Erythroblast (primary cell): ENCODE measurements at regions not wholly inside any gene's neighbourhood (a gene's known extent, or its start where the extent isn't known, plus 50 kb on each side); places are given as distances from the start of the nearest gene placed in this dataset.

Source experiments
- GATA1 ChIP-seq: IDR thresholded peaks from 2 replicates; pipeline ENCODE4 v1.6.1; 2011; ENCODE audit warnings: low read depth, mild to moderate bottlenecking, control low read depth, low read length, moderate library complexity
- POLR2A ChIP-seq: IDR thresholded peaks from 2 replicates; pipeline ENCODE4 v1.6.1; 2011; ENCODE audit warnings: mild to moderate bottlenecking, low read length

GRCh38 chr18:24914685-24915084 is 437.3 kb downstream of the ZNF521 start:
- no peak for TF ChIP-seq POLR2A
- TF ChIP-seq GATA1 = no peak
